ENCODE measurements at regions not wholly inside any gene's neighbourhood (a gene's known extent, or its start where the extent isn't known, plus 50 kb on each side); places are given as distances from the start of the nearest gene placed in this dataset.

GRCh38 chr6:124887872-124888580, 74.2 kb upstream of the RNF217 start:
- no TSS peak for BruUV-seq (replicated peaks)
- Histone ChIP-seq H3K27ac (ENCODE audit: control insufficient read depth, insufficient read depth) (no peak overlapping the region), H3K4me3 (no peak overlapping the region), H4K20me1 (ENCODE audit: control insufficient read depth, insufficient read depth) (no peaks in the 10 kb centered on the region), H3K27me3 (replicated peaks in 1 of 2; ENCODE audit: control insufficient read depth in 2 of 2, insufficient read depth in 2 of 2, low read length in 1 of 2) (no peaks in the 10 kb centered on the region), H3K4me1 (ENCODE audit: control insufficient read depth, insufficient read depth, low read length) (no peaks in the 10 kb centered on the region), H2AFZ (ENCODE audit: control insufficient read depth, low read depth, low read length) (no peak overlapping the region), H3K9me3 (replicated peaks; ENCODE audit: control insufficient read depth, insufficient read depth, low read length) (no peaks in the 10 kb centered on the region), H3K79me2 (ENCODE audit: control insufficient read depth, insufficient read depth, low read length) (no peaks in the 10 kb centered on the region), H3K36me3 (ENCODE audit: control insufficient read depth in 2 of 2, insufficient read depth in 2 of 2, low read length in 1 of 2) (no peaks in the 10 kb centered on the region), H3K9ac (ENCODE audit: control insufficient read depth, insufficient read depth, low read length) (no peak overlapping the region), H3K4me2 (ENCODE audit: control insufficient read depth, insufficient read depth) (no peak overlapping the region)
- whole genome bisulfite sequencing (ENCODE audit: insufficient coverage, insufficient replicate concordance, low lambda C conversion rate, missing lambda C conversion rate): 38% methylated on average over 10 of the region's 10 CpGs
- ChIA-PET CTCF (no interaction called here), POLR2A (no interaction called here), RAD21 (ENCODE audit: unreplicated experiment) (no interaction called here), SMC1A (ENCODE audit: uncharacterized antibody, unreplicated experiment) (interaction anchor here (1.5 to 1.7 kb wide), 2 partner anchors 23 to 226 kb away, joined by 3 read pairs; no protein-coding TSS in a partner anchor)
- no peak for FAIRE-seq
- intact Hi-C loops (cut with micrococcal nuclease; ENCODE audit: unreplicated experiment): no loop called here
- TF ChIP-seq, protein P1, sequence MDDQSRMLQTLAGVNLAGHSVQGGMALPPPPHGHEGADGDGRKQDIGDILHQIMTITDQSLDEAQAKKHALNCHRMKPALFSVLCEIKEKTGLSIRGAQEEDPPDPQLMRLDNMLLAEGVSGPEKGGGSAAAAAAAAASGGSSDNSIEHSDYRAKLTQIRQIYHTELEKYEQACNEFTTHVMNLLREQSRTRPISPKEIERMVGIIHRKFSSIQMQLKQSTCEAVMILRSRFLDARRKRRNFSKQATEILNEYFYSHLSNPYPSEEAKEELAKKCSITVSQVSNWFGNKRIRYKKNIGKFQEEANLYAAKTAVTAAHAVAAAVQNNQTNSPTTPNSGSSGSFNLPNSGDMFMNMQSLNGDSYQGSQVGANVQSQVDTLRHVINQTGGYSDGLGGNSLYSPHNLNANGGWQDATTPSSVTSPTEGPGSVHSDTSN (IDR thresholded peaks at IDR 0.05; ENCODE audit: insufficient replicate concordance, low read depth, low read length): no peak
- TF ChIP-seq RUNX3 (IDR thresholded peaks at IDR 0.05; ENCODE audit: low read length) (no peak), SMARCA5 (IDR thresholded peaks at IDR 0.05) (no peak), RELA (IDR thresholded peaks at IDR 0.05; ENCODE audit: borderline replicate concordance, partially characterized antibody) (no peak), GABPA (IDR thresholded peaks at IDR 0.05; ENCODE audit: low read depth) (no peak)
- in situ Hi-C loops (cut with MboI): loop anchor here (25.0 kb wide), 1 partner anchor 874 kb away; no protein-coding TSS in a partner anchor
- DNase-seq (ENCODE audit: low read depth, low spot score): no peak
- ATAC-seq: no peak

All from GM12878 (cell line).